ENCODE measurements at regions not wholly inside any gene's neighbourhood (a gene's known extent, or its start where the extent isn't known, plus 50 kb on each side); places are given as distances from the start of the nearest gene placed in this dataset.
"Not testable (repeated sequence)": the region's sequence is repeated elsewhere in the genome, so short reads cannot be mapped to it uniquely, and the experiment has no call there.

- not testable (repeated sequence) for DNase-seq (ENCODE audit: low read depth)
Observed at GRCh38 chr14:59006179-59006578, 182.3 kb upstream of the DAAM1 start.

GRCh38 chr14:59009967-59010366 is 178.5 kb upstream of the DAAM1 start:
- DNase-seq (ENCODE audit: low read depth), result no peak

DNA sequence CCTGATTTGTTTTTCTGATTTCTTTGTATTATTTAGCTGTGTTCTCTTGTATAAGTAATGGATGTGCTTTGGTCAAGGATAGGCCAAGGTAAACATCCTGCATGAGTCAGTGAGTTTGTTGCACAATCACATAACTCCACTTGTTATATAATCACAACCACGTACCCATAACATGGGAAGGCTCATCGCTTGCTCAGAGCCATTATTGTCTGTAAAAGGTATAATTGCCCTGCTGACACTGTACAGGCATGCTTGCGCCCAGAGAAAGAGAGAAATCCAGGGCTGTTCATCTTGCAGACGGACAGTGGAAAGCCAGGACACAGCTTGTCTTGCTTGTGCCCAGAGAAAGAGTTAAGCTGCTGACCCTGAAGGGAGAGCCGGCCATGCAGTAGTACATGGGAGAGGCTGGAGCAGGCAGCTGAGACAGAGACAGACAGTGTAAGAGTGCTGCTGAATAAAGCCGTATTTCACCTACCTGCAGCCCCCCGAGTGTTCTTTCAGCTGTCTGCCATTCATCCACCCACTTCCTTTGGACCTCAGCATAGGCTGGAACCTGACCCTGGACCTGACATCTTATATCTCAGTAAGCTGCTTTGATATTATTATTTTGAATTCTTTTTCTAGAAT is 174.7 kb upstream of the DAAM1 start:
- peak; percentile 68 for DNase-seq (ENCODE audit: low read depth)

DNA sequence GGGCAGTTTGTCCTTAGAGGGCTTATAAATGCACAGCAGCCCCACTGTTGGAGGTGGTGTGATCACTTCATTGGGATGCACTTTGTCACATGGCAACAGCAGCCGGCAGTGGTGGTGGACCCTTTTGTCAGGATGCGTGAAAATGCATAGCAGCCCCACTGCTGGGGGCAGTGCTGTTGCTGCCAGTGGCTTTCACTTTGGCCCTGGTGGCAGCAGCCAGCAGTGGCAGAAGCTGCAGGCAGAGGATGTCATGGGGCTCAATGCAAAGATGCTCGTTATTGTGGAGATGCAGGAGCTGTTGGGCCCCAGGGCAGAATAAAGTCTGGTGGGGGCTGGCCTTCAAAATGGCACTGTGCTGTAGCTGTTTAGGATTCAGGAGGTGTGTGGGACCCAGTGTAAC is 173.0 kb upstream of the DAAM1 start:
- DNase-seq (ENCODE audit: low read depth), result no peak

- no peak for DNase-seq (ENCODE audit: low read depth)
Observed at GRCh38 chr14:59017285-59017965, 171.0 kb upstream of the DAAM1 start.

DNA sequence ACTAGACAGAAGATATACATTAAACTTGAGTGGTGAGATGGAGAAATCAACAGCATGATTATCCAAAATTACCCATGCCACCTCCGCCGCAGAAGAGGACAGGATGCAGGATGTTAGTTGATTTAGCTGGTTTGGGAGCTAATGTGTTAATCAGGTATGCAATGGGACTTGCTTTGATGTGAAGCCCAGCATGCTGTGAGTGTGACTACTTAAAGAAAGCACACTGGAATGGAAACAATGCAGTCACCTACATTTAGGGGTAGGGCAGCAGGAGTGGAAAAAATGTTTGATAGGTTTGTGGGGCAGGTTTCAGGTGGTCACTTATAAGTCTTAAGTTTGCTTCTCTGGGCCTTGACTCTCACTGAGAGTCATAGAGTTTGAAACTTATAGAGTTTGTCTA is 170.0 kb upstream of the DAAM1 start:
- DNase-seq (ENCODE audit: low read depth), result no peak

- peak; percentile 21 for DNase-seq (ENCODE audit: low read depth)
Observed at GRCh38 chr14:59018978-59019377, 169.5 kb upstream of the DAAM1 start.

- DNase-seq (ENCODE audit: low read depth), result peak; percentile 52
Observed at GRCh38 chr14:59020382-59020781, 168.1 kb upstream of the DAAM1 start.

DNA sequence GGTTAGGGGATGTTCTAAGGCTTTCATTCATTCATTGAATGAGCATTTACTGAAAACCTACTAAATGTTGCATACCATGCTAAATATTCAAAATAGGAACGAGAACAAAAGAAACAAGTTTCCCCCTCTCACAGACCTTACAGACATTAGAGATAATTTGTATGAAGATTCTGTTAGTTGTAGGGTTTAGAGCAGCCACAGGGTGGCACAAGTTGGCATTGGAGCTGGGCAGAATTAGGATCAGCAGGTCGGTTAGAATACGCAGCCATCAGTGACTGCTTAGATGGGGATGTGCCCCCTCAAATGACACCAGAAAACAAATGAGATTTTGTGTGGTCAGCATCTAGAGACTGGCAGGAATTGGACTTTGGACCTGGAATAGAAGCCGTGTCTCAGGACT is 166.3 kb upstream of the DAAM1 start:
- no peak for DNase-seq (ENCODE audit: low read depth)

GRCh38 chr14:59026081-59026480 is 162.4 kb upstream of the DAAM1 start:
- DNase-seq (ENCODE audit: low read depth), result peak; percentile 25

GRCh38 chr14:59026640-59027039 is 161.8 kb upstream of the DAAM1 start:
- DNase-seq (ENCODE audit: low read depth), result peak; percentile 47

DNA sequence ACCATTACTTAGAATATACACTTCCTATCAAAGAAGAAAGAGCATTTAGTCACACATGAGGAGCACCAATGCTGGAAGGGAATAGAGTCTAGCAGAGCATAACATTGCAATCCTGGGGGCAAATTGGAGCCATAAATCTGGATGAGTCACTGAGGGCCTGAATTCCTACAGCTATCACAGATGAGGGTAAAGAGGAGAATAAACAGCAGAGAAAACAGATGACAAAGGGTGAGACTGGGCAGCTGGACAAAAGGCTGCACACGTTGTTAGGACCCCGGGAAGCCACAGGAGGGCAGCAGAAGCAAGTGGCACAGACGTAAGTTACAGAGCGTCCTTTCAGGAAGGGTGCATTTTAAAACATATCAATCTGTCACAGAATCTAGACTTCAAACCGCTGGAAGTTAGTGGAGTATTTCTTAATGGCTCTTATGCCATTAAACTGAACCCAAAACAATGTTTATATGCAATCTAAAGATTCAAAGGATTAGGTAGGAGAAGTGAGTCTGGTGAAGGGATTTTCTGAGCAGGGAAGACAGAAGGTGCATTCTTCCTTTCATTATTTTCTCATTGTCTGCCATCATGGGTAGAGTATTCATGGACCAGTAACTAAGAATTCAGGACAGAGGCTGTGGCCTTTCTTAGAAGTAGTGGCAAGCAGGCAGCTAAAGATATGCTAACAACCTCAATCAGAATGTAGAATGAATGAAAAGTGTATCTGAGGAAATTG is 159.8 kb upstream of the DAAM1 start:
- DNase-seq (ENCODE audit: low read depth), result peak; percentile 99

DNA sequence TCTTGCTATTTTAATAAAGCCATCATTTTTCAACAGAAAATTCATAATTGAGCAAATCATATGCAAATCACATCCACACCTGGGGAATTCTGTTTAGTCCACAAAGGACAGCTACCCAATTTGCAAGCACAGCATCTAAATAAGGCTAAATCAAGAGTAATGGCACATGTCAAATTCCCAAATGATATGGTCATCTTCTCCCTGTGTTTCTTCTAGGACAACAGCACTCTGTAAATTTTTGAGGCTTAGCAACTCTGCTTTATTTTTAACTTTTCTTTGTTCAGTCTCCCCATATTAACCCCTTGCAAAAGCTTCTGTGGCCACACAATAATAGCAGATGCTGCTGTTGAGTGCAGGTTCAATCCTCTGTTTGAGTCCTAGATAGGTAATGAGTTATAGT is 155.6 kb upstream of the DAAM1 start:
- DNase-seq (ENCODE audit: low read depth), result peak; percentile 52

DNA sequence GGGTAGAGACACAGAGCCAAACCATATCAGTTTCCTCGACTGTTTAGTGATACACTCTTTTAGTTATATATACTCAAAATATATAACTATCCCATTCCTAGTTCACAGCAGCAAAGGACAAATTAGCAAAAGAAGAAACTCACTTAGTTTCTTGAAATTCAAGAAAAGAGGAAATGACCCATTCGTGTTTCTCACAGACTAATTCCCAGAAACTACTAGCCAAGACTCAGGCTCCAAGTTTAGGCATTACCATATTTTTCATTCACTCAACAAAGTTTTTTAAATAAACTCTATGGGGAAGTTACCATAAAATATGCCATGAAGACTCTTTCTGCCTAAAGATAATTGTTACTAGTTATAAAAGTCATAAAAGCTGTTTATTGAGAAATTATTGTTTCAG is 152.3 kb upstream of the DAAM1 start:
- DNase-seq (ENCODE audit: low read depth), result no peak

DNA sequence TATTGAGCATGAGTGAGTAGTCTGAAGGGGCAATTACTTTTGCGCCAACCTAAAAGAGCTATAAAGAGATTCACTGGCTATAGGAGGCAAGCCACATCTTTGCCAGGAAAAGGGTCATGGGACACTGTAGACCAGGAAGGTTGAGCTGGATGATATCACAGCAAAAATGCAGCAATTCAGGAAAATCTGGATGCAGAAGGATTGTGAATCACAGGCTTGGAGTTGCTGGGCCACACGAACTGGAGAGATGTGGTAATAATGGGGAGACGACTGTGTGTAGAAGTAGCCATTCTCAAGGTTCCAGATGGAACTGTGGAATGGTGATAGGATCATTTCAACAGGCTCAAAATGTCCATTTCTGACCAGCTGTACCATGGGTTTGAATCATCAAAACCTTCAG is 151.4 kb upstream of the DAAM1 start:
- no peak for DNase-seq (ENCODE audit: low read depth)

GRCh38 chr14:59037620-59038019 is 150.8 kb upstream of the DAAM1 start:
- DNase-seq (ENCODE audit: low read depth), result no peak

DNA sequence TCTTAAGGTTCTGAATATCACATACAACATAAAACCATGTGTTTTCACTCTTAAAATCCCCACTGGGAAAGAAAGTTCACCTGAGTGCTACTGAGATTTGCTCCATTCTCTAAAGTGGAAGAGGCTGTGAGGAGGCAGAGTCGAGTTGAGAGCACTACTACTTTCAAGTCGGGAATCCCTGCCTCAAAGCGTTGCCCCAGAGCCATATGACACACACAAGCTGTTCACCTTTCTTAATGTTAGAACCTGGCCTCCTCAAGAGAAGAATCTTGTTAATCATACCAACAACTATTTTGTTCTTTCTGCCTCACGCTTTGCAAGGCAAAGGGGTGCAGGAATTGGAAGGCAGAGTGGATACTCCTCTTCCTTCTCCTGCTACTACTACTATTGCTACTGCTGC is 149.7 kb upstream of the DAAM1 start:
- DNase-seq (ENCODE audit: low read depth), result no peak

DNA sequence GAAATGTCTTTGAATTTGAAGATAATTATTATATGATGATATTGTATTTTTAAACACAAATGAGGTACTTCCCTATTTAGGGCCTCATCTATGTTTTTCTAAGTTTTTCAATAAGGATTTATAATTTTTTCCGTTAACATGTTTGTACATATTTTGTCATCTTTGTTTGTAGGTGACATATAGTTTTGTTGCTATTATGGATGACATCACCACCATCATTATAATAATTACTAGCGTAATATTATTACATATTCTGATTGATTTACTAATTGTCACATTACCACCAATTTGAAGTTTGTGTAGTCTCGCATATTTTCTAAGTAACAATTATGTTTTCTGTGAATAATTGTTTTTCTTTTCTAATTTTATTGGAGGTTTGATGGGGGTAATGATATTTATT is 147.2 kb upstream of the DAAM1 start:
- DNase-seq (ENCODE audit: low read depth), result no peak

DNA sequence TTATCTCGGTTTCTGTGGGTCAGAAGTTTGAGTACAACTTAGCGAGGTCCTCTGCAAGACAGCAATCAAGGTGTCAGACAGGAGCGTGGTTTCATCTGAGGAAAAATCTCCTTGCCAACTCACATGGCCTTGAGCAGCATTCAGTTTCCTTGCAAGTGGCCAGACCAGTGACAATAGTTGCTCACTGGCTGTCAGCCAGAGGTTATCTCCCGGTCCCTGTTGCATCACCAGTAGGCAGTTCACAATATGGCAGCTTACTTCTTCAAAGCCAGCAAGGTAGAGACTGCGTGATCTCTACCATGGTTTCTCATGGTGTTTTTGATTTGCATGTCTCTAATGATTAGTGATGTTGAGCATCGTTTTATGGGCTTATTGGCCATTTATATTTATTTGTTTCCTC is 143.8 kb upstream of the DAAM1 start:
- no peak for DNase-seq (ENCODE audit: low read depth)

DNA sequence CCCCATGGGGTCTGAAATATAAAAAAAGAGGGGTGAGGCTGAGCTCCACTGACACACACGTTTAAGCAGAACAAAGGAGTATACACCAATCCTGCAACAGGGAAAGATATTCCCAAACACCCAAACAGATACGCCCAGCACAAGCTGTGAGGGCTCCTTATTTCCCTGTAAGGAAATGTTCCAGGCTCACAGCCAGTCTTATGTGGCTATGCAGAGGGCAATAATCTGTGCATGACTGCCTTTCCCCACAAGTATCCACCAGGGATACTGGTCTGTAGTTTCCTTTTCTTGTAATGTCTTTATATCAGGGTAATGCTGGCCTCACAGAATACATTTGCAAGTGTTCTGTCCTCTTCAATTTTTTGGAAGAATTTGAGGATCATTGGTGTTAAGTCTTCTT is 141.7 kb upstream of the DAAM1 start:
- peak; percentile 20 for DNase-seq (ENCODE audit: low read depth)

DNA sequence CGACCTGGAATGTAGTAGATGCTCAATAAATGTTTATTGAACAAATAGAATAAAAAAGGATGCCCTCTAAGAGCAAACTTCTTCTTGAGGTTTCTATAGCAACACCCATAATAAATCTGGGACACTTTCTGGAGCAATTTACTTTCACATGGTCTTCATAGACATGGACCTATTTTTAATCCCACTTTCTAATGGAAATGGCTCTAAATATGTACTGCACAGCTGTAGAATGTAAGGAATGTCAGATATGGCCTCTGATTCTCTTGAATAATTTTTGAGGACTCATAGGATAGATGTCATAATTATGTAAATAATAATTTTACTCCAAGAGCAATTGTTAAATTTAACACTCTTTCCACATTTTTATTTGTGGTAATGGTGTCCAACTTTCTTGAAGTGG is 133.5 kb upstream of the DAAM1 start:
- peak; percentile 14 for DNase-seq (ENCODE audit: low read depth)

DNA sequence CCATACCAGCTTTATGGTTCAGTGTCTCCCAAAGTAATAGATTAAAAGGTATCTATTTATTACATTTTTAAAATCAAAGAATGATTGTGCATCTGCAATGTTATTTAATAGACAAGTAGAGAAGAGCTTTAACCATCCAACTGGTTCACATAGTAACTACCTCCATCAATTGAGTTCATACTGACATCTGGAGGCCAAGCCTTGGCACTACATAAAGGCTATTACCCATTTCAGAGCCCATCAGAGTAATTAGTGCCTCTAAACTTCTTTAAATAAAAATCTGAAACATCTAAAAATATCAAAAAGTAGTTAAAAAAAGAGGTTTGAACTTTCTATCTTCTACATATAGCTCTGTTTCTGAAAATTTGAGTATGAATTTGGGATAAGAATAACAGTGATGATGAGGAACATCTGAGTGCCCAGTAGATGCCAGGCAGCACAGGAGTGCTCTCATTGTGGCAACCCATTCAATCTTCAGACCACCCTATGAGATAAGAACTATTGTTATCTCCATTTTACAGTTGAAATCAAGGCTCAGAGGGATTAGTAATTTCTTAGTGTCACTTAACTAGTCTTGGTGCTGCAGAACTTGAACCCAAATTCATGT is 132.9 kb upstream of the DAAM1 start:
- DNase-seq (ENCODE audit: low read depth), result peak; percentile 70

GRCh38 chr14:59057551-59057950 is 130.9 kb upstream of the DAAM1 start:
- DNase-seq (ENCODE audit: low read depth), result no peak

All from EH (cell line).